Epithelial cell of prostate (primary cell): ENCODE measurements at regions not wholly inside any gene's neighbourhood (a gene's known extent, or its start where the extent isn't known, plus 50 kb on each side); places are given as distances from the start of the nearest gene placed in this dataset.
"Not testable (repeated sequence)": the region's sequence is repeated elsewhere in the genome, so short reads cannot be mapped to it uniquely, and the experiment has no call there.

Experiments
- DNase-seq: peaks from one replicate; pipeline ENCODE4 v3.0.0-alpha.2; 2011; ENCODE audit warnings: low read depth, low spot score
- H3K27ac ChIP-seq: fragments of 450-650 bp; 2 replicates; pipeline ENCODE4 v1.5.1; 2017; ENCODE audit warnings: mild to moderate bottlenecking

- no peak for DNase-seq
These were observed 106.5 kb upstream of the EGFLAM start for GRCh38 chr5:38151878-38152277.

GRCh38 chr5:38149815-38150195, 108.6 kb upstream of the EGFLAM start:
- DNase-seq, result no peak
- H3K27ac ChIP-seq, result no peak overlapping the region

More at GRCh38 chr5:38151878-38152277, 106.5 kb upstream of the EGFLAM start:
- H3K27ac ChIP-seq, result no peak overlapping the region

DNA sequence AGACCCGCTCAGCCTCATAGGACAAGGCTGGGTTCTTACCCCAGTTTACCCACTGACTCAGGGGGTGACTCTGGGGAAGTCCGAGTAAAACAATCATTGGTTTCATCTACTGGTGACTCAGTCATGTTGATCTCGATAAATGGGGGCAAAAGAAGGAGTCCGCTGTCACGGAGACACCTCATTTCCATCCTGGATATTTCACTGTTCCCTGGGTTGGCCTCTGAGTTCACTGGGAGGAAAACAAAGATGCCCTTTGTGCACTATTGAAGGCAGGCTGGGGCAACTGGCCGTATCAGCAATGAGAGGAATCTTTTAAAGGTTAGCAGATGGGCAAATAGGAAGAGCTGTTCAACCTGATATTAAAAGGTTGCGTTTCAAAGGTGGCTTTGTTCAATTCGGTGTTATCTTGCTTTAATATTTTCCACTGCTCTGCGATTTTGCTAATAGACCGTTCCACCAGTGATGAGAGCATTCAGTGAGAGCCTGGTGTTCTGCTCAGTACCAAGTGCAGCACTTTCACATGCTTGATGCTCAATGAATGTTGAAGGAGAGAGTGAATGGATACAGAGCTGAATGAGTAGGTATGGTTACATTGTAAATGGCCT, 110.2 kb upstream of the EGFLAM start:
- H3K27ac ChIP-seq, result no peak overlapping the region
- no peak for DNase-seq

GRCh38 chr5:38143384-38143783, 115.0 kb upstream of the EGFLAM start:
- no peak for DNase-seq
- no peak overlapping the region for H3K27ac ChIP-seq

GRCh38 chr5:38141665-38142064, 116.7 kb upstream of the EGFLAM start:
- DNase-seq, result no peak
- no peak overlapping the region for H3K27ac ChIP-seq

DNA sequence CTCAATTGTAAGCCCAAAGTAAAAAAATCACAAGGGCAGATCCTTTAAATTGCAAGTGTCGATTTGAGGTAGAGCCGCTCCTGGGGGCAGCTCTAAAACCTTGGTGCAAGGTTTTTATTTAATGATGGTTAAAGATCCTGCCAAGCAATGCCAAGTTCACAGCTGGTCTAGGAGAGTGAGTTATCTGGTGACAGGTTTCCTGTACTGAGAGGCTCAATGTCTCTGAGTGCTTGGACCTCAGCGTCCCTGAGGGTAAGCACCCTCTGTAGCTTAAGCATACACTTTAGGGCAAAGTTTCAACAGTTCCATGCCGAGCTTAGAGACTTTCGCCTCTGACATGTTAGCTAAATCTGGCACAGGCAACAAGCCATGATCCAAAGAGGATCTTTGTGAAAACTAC, 119.8 kb upstream of the EGFLAM start:
- DNase-seq, result no peak
- no peak overlapping the region for H3K27ac ChIP-seq

DNA sequence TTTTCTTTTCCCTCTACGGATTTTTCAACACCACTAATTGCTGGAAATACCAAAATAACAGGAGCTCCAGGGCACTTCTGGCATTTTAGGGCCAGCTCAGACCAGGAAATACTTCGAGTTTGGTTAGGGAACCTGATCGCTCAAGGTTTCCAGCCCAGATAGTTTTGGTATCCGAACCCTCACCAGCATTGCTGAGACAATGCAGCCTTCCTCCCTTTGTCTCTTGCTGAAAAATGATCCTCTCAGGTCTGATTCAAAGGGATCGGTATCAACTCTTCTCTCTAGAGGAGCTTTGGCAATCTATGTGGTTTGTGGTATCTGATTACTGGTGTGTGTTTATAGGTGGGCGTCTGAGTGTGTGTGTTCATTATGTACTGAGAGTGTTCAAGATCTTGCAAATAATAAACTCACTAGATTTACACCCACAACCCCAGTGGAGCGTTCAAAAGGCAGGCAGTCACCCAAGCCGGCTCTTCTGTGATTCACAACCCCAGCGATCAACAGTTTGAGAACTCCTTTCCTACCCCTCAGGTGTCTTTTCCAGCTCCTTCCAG, 122.8 kb upstream of the EGFLAM start:
- H3K27ac ChIP-seq, result no peak overlapping the region
- DNase-seq, result no peak

DNA sequence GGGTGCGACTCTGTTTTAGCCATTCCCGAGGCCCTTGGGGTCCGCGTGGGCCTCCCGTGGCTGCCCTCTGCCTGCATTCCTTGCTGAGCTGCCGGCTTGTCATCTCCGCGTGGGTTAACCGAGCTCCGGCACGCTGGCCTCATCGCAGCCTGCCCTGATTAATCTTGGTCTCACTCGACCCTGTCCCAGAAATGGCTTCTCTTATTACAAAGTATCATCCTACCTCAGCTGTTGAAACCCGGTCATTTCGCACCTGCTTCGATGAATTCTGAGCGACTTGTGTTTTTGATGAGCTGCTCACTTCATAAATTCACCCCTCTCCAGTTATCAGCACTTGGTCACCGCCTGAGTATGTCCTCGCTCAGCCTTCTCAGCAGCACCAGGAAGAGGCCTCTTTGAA, 123.5 kb upstream of the EGFLAM start:
- no peak overlapping the region for H3K27ac ChIP-seq
- DNase-seq, result no peak

- not testable (repeated sequence) for DNase-seq, H3K27ac ChIP-seq
These were observed 124.1 kb upstream of the EGFLAM start for GRCh38 chr5:38134294-38134693.

DNA sequence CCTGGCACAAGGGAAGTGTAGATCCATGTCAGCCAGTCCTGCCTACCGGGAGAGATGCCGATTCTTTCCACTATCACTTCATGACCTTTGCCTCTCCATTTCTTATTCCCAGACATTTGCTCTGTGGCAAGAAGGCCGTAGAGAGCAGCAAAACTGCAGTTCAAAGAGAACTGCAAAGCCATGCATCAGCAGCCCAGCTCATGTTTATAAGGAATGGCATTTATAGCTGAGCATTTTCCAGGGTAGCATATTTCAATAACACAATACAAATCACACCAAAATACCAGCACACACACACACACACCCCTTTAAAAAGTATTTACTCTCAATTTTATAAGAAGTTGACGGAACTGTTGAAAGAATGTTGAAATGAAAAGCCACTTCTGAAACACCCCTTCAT, 126.7 kb upstream of the EGFLAM start:
- no peak for DNase-seq

GRCh38 chr5:38124321-38124720, 134.0 kb upstream of the EGFLAM start:
- no peak for DNase-seq
- H3K27ac ChIP-seq, result no peak overlapping the region

More for the DNA sequence above, 126.7 kb upstream of the EGFLAM start:
- no peak overlapping the region for H3K27ac ChIP-seq

GRCh38 chr5:38121420-38121819, 136.9 kb upstream of the EGFLAM start:
- H3K27ac ChIP-seq, result no peak overlapping the region
- no peak for DNase-seq

DNA sequence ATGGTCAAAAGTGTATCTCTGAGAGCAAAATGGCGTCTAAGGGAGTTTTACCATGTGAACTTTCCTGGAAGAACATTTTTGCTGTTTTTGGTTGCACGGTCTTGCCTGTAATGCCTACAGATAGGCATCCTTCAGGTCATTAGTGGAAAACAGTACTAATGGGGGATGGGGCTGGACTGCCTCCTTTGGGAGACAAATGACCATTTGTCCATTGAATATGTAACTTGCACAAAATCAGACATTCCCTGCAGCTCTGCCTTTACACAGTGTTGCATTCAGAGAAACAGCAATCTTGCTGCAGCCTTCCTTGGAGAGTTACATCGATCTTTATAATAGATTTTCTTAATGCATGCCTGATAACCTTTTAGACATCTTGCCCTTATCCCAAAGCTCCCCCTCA, 138.5 kb upstream of the EGFLAM start:
- no peak overlapping the region for H3K27ac ChIP-seq
- no peak for DNase-seq

DNA sequence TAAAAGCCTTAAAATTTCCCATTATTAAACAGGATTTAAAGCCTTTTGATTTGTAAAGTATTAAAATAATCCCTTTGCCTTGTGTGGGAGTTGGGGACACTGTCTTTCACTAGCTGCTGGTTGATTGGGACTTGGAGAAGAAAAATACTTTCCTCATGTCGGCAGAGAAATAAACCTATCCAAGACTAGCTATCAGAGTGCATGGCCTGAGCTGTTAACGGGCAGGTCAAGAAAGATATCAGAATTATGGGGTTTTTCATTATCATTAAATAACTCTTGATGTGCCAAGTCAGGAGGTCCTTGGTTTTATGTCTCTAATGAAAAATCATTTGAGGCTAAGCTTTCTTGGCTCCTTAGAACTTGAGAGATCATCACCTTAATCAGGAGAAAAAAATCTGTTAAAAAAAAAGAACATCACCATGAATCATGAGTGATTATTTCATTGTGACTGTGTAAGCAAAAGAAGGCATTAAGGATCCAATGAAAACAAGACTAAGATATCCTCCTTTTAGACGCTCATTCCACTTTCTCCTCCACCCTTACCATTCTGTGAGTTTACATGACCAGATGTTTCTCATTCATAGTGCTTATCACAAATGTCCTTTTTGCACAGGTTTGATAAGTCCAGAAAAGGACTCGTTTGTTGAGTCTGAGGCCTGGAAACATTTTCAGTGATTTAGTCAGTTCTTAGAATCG, 140.4 kb upstream of the EGFLAM start:
- DNase-seq, result no peak
- no peak overlapping the region for H3K27ac ChIP-seq

DNA sequence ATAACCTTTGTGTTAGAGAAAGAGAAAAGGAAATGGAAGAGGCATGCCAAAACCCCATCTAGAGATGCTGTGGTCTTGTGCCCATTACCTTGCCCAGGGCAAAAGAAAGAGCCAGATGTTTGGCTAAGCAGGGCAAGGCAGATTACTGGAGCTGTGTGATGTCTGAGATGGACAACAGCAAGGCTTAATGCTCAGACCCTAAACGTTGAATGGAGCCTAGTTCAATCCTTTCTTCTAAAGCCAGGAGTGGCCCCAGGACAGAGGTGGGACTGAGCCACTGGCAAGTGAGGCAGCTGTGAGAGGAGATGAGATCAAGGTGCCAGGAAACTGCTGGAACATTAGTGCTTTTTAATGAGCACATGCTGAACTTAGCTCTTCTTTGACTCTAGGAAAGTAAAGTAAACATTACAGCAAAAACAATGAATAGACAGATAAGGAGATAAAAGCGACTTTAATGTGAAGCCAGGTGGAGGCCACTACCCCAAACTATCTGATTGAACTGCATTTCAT, 143.0 kb upstream of the EGFLAM start:
- no peak for DNase-seq
- no peak overlapping the region for H3K27ac ChIP-seq

DNA sequence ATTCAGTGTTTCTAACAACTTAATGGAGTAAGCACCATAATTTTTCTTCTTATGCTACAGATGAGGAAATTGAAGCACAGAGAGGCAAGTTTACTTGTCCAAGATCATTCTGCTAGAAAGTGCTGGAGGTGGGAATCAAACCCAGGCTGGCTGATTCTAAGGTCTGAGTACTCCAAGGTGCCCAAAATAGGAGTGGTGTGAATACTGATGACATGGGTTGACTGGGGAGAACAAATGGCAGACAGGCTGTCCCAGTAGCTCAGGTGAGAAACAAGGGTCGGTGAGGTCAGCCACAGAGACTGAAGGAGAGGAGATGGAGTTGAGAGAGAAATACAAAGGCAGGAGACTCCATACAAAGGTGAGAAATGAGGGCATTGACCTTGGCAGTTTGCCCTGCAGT, 144.5 kb upstream of the EGFLAM start:
- H3K27ac ChIP-seq, result no peak overlapping the region
- no peak for DNase-seq

DNA sequence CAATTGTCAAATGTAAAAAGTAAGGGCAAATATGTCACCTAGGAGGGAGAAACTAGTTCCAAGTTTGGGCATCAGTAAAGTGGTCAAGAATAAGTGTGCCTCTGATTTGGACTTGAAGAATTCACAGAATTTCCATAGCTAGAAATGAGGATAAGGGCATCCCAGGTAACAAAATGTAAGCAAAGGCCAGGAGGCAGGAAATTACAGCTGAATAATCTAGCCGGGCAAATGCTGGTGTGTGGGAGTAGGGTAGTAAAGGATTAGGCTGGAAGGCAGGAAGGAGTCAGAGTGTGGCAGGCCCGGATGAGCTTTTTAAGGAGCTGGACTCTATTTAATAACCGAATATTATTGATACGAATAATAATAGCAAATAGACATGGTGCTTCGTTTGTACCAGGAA, 144.9 kb upstream of the EGFLAM start:
- no peak overlapping the region for H3K27ac ChIP-seq
- no peak for DNase-seq

- DNase-seq, result no peak
These were observed 145.4 kb upstream of the EGFLAM start for GRCh38 chr5:38112938-38113337.

DNA sequence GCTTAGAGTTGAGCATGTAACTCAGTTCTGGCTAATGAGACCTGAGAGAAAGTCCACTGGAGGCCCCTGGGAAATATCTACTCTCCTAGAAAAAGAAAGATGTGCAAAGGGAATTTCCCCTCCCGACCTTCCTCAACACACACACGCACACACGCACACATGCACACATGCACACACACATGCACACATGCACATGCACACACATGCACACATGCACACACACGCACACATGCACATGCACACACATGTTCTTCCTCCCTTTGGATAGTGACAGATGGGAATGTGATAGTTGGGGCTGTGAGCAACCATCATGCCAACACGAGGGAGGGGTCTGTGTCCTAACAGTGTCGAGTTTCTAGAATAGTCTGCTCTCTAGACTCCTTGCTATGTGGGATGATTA, 148.2 kb upstream of the EGFLAM start:
- no peak overlapping the region for H3K27ac ChIP-seq
- no peak for DNase-seq

More at GRCh38 chr5:38112938-38113337, 145.4 kb upstream of the EGFLAM start:
- H3K27ac ChIP-seq, result no peak overlapping the region

GRCh38 chr5:38107096-38107495, 151.3 kb upstream of the EGFLAM start:
- DNase-seq, result no peak
- H3K27ac ChIP-seq, result no peak overlapping the region

DNA sequence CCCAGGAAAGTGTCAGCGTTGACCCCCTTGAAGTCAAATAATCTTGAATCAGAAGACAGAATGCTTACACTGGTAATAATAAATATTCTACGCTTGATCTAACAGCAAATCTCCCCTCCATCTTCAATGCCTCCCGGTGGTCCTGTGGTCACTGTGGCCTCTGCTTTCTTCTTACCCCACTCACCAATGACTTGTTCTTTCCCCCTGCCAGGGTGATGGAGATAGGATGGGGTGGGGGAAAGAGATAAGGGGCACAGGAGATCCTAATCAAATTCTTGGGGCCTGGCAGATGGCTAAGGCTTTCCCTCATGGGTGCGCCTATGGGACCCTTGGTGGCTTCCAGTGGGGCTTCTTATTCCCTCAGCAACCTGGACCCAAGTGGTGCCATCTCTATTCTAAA, 152.6 kb upstream of the EGFLAM start:
- H3K27ac ChIP-seq, result no peak overlapping the region
- no peak for DNase-seq

DNA sequence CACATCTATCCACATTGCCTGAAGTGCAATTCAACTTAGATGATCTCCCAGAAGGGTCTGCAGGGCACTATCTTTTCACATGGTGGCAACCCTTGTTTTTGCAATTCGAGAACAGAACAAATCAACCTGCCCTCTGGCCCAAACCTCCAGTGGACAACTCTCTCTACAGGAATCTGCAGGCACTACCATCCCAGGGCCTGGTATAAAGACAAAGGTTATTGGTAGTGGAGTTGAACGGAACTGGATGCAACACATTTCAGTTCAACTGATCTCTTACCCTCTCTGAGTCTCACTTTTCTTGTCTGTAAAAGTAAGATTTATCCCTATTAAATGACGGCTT, 153.2 kb upstream of the EGFLAM start:
- no peak for DNase-seq
- H3K27ac ChIP-seq, result no peak overlapping the region
